ENCODE measurements at regions not wholly inside any gene's neighbourhood (a gene's known extent, or its start where the extent isn't known, plus 50 kb on each side); places are given as distances from the start of the nearest gene placed in this dataset.
"Not testable (repeated sequence)": the region's sequence is repeated elsewhere in the genome, so short reads cannot be mapped to it uniquely, and the experiment has no call there.

DNA sequence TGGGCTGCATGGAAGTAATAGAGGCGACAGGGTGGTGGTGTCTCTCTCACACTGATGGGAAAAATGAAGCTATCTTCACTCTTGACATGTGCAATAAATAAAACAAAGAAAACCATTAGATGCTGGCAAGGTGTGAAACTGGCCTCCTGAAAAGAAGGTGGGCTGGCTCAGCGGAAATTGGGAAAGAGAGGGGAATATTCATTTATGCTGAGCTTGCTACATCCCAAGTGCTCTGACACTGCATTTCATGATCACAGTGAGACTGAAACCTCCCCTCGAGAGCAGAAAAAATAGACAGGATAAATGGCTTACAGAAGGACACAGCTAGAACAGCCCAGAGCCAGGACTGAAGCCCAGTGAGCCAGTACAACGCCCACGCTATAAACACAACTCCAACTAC lies 112.1 kb upstream of the SMLR1 start:
- DNase-seq, result no peak
- Histone ChIP-seq H3K9me3 (no peaks in the 10 kb centered on the region), H3K27me3 (no peaks in the 10 kb centered on the region), H3K4me3 (no peak overlapping the region), H3K4me1 (no peaks in the 10 kb centered on the region), H3K27ac (no peak overlapping the region), H3K36me3 (no peaks in the 10 kb centered on the region)
- TF ChIP-seq POLR2A (IDR thresholded peaks at IDR 0.05), result no peak
- TF ChIP-seq, protein P1, sequence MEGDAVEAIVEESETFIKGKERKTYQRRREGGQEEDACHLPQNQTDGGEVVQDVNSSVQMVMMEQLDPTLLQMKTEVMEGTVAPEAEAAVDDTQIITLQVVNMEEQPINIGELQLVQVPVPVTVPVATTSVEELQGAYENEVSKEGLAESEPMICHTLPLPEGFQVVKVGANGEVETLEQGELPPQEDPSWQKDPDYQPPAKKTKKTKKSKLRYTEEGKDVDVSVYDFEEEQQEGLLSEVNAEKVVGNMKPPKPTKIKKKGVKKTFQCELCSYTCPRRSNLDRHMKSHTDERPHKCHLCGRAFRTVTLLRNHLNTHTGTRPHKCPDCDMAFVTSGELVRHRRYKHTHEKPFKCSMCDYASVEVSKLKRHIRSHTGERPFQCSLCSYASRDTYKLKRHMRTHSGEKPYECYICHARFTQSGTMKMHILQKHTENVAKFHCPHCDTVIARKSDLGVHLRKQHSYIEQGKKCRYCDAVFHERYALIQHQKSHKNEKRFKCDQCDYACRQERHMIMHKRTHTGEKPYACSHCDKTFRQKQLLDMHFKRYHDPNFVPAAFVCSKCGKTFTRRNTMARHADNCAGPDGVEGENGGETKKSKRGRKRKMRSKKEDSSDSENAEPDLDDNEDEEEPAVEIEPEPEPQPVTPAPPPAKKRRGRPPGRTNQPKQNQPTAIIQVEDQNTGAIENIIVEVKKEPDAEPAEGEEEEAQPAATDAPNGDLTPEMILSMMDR (IDR thresholded peaks at IDR 0.05), result no peak

DNA sequence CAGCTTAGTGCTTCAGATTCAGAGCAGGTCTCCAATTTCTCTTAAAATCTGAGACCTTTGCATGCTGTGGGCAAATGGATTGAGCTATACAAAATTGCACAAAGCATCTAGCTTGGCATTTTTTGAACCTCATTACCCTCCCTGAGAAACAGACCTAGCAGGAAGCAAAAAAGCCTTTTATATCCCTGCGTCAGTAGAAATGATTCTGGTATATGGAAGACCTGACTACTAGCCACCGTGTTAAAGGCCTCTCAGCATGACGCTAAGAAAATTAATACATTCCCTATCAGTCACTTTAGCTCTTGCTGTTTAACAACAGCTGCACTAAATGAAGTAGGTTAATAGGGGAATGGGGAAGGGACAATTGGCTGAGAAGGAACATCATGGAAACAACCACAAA lies 110.7 kb upstream of the SMLR1 start:
- no peaks in the 10 kb centered on the region for H3K4me1 ChIP-seq
- H3K9me3 ChIP-seq, result no peaks in the 10 kb centered on the region
- no peaks in the 10 kb centered on the region for H3K27me3 ChIP-seq
- no peaks in the 10 kb centered on the region for H3K36me3 ChIP-seq
- no peak overlapping the region for H3K4me3 ChIP-seq
- no peak for DNase-seq
- TF ChIP-seq POLR2A (IDR thresholded peaks at IDR 0.05), result no peak
- TF ChIP-seq, protein P1 (IDR thresholded peaks at IDR 0.05), result no peak
- no peak overlapping the region for H3K27ac ChIP-seq

DNA sequence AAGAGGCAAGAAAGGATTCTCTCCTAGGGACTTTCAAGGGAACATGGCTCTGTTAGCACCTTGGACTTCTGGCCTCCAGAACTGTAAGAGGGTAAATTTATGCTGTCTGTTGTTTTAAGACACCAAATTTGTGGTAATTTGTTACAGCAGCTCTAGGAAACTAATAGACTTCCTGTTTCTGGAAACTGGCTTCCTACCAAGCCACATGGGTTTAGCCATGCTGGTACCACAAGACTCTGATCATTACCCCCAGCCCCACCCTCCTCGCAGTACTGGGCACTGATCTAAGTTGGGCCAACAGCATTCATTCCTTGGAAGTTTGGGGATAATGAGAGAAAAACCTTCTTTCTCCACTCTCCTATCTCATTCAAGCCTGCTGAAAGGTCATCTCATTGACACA lies 109.5 kb upstream of the SMLR1 start:
- Histone ChIP-seq H3K9me3 (no peaks in the 10 kb centered on the region), H3K4me1 (no peaks in the 10 kb centered on the region), H3K27me3 (no peaks in the 10 kb centered on the region), H3K27ac (no peak overlapping the region), H3K4me3 (no peak overlapping the region), H3K36me3 (no peaks in the 10 kb centered on the region)
- TF ChIP-seq, protein P1 (IDR thresholded peaks at IDR 0.05), result no peak
- no peak for TF ChIP-seq POLR2A (IDR thresholded peaks at IDR 0.05)
- DNase-seq, result no peak

DNA sequence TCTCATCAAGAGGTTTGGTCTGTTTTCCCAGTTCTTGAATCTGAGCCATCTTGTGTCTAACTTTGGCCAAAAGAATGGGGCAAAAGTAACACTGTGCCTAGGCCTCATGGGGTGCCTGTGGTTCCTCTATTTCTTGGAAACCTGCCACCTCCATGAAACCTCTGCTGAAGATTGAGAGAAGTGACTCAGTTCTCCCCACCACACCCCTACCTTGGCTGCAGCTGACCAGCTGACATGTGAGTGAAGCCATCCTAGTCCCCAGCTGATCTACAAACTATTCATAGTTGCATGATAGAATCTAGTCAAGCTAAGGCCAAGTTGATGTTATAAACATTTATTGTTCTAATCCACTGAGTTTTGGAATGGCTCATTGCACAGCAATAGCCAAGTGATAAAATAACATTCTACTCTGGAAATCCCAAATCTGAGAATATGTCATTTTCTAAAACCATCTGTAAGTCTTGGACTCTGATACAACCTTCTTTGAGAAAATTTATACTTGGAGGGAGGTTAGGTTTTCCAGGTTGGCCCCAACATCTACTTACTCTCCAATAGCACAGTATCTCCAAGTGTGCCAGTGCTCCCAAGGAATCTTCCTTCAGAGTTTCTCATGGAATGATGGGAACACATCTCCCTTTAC lies 107.0 kb upstream of the SMLR1 start:
- Histone ChIP-seq H3K27me3 (no peaks in the 10 kb centered on the region), H3K4me1 (no peaks in the 10 kb centered on the region), H3K9me3 (no peaks in the 10 kb centered on the region), H3K27ac (no peak overlapping the region), H3K36me3 (no peaks in the 10 kb centered on the region), H3K4me3 (no peak overlapping the region)
- no peak for DNase-seq
- TF ChIP-seq POLR2A (IDR thresholded peaks at IDR 0.05), result no peak
- TF ChIP-seq, protein P1 (IDR thresholded peaks at IDR 0.05), result no peak

DNA sequence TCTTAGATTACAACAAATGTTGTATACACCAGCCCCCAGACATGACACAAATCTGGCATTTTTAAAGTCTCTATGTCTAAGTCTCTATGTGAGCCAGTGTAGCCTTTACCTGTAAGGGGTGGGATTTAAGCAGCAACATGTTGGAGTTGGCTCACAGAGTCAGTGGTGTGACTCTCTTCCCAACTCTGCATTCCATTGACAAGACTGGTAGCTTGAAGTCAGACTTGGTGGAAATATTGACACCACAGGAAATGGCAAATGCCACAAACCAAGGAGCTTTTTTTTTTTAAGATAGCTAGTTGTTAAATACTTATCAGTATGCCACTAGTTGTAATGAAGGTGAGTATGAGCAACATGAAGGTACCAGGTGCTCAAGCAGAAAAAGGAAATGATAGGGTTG lies 103.1 kb upstream of the SMLR1 start:
- DNase-seq, result no peak
- Histone ChIP-seq H3K27me3 (no peaks in the 10 kb centered on the region), H3K9me3 (no peaks in the 10 kb centered on the region), H3K4me3 (no peak overlapping the region), H3K27ac (no peak overlapping the region), H3K36me3 (no peaks in the 10 kb centered on the region), H3K4me1 (no peaks in the 10 kb centered on the region)
- TF ChIP-seq, protein P1 (IDR thresholded peaks at IDR 0.05), result no peak
- TF ChIP-seq POLR2A (IDR thresholded peaks at IDR 0.05), result no peak

DNA sequence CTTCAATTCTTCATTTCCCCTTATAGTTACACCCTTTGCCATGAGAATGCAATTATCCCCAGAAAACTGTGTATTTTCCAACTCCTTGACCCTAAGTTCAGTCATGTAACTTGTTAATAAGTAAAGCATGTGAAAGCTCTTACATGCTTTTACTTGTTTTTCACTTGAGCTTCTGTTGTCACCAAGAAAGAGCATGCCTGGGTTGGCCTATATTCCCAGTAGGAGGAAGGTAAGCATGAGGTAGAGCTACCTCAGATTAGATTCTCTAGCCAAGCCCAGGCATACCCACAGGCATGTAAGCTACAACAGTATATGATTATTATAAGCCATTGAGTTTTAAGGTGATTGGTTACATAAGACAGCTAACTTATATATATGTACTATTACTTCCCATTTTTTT lies 101.7 kb upstream of the SMLR1 start:
- H3K9me3 ChIP-seq, result no peaks in the 10 kb centered on the region
- no peak overlapping the region for H3K27ac ChIP-seq
- DNase-seq, result no peak
- no peak overlapping the region for H3K4me3 ChIP-seq
- no peaks in the 10 kb centered on the region for H3K36me3 ChIP-seq
- no peaks in the 10 kb centered on the region for H3K27me3 ChIP-seq
- H3K4me1 ChIP-seq, result no peaks in the 10 kb centered on the region
- TF ChIP-seq, protein P1 (IDR thresholded peaks at IDR 0.05), result no peak
- no peak for TF ChIP-seq POLR2A (IDR thresholded peaks at IDR 0.05)

DNA sequence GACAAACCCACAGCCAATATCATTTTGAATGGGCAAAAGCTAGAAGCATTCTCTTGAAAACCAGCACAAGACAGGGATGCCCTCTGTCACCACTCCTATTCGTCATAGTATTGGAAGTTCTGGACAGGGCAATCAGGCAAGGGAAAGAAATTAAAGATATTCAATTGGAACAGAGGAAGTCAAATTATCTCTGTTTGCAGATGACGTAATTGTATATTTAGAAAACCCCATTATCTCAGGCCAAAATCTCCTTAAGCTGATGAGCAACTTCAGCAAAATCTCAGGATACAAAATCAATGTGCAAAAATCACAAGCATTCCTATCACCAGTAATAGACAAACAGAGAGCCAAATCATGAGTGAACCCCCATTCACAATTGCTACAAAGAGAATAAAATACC lies 99.1 kb upstream of the SMLR1 start:
- not testable (repeated sequence) for H3K27ac ChIP-seq

More for the DNA sequence above, 99.1 kb upstream of the SMLR1 start:
- H3K4me1 ChIP-seq, DNase-seq, H3K9me3 ChIP-seq, H3K4me3 ChIP-seq, H3K36me3 ChIP-seq, H3K27me3 ChIP-seq: not testable (repeated sequence)
